ENCODE measurements at regions not wholly inside any gene's neighbourhood (a gene's known extent, or its start where the extent isn't known, plus 50 kb on each side); places are given as distances from the start of the nearest gene placed in this dataset.
"Not testable (repeated sequence)": the region's sequence is repeated elsewhere in the genome, so short reads cannot be mapped to it uniquely, and the experiment has no call there.

DNA sequence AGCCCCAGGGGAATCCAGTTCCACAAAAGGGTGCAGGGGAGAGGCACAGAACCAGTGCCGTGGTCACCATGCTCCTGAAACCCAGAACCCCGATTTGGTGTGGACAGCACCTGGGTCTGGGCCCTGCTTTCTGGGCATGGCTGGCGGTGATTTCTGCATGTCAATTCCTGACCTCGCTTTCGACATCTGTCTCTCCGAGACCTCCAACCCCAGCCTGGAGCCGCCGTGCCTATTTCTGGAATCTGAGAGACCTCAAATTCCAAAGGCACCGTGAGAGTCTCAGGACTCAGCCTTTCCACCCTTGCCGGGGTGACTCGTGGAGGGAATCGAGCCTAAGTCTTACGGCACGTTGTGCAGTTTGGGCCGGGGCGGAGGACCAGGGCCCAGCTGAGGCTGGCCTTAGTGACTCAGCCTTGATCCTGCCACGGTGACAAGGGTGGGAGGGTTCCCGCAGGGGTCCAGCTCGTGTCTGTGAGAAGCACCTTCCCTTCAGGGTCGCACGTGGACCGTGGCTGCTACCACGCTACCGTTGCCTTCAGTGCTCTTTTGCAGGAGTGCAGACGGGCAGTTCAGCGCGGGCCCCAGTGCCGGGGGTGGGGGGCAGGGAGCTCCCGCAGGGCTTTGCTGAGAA, 133.7 kb downstream of the PXDC1 start:
- TF ChIP-seq, protein P1, sequence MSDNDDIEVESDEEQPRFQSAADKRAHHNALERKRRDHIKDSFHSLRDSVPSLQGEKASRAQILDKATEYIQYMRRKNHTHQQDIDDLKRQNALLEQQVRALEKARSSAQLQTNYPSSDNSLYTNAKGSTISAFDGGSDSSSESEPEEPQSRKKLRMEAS (IDR thresholded peaks at IDR 0.05; ENCODE audit: low read depth, low read length), result no peak
- no peak for TF ChIP-seq POLR2A (IDR thresholded peaks at IDR 0.05; ENCODE audit: extremely low read depth, insufficient read length)
- TF ChIP-seq, protein P2, sequence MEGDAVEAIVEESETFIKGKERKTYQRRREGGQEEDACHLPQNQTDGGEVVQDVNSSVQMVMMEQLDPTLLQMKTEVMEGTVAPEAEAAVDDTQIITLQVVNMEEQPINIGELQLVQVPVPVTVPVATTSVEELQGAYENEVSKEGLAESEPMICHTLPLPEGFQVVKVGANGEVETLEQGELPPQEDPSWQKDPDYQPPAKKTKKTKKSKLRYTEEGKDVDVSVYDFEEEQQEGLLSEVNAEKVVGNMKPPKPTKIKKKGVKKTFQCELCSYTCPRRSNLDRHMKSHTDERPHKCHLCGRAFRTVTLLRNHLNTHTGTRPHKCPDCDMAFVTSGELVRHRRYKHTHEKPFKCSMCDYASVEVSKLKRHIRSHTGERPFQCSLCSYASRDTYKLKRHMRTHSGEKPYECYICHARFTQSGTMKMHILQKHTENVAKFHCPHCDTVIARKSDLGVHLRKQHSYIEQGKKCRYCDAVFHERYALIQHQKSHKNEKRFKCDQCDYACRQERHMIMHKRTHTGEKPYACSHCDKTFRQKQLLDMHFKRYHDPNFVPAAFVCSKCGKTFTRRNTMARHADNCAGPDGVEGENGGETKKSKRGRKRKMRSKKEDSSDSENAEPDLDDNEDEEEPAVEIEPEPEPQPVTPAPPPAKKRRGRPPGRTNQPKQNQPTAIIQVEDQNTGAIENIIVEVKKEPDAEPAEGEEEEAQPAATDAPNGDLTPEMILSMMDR (IDR thresholded peaks at IDR 0.05; ENCODE audit: low read depth, low read length), result no peak
- TF ChIP-seq MYC (IDR thresholded peaks at IDR 0.05; ENCODE audit: low read depth, low read length), result no peak
- no peak overlapping the region for H3K4me3 ChIP-seq (ENCODE audit: low read depth, low read length)
- DNase-seq (ENCODE audit: low read depth), result no peak

DNA sequence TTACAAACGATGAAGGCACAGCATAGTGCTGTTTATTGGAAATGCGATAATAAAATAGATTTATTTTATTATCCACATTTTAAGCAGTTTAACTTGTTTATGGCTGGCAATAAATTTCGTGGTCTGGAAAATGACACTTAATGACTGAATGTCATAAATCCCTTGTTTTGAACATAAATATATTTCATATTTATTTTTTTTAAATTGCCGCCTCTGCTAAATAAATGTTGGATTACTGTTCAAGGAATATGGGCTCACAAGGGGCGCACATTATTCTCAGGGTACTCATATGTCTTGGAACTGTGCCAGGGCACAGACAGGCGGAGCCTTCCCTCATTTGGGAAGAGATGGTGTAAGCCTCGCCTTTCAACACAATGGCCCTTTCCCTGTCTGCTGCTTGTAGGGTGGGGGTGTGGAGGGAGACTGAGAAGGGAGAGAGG, 134.3 kb downstream of the PXDC1 start:
- no peak for TF ChIP-seq POLR2A (IDR thresholded peaks at IDR 0.05; ENCODE audit: extremely low read depth, insufficient read length)
- TF ChIP-seq, protein P2 (IDR thresholded peaks at IDR 0.05; ENCODE audit: low read depth, low read length), result no peak
- TF ChIP-seq, protein P1 (IDR thresholded peaks at IDR 0.05; ENCODE audit: low read depth, low read length), result no peak
- no peak for TF ChIP-seq MYC (IDR thresholded peaks at IDR 0.05; ENCODE audit: low read depth, low read length)
- no peak overlapping the region for H3K4me3 ChIP-seq (ENCODE audit: low read depth, low read length)
- DNase-seq (ENCODE audit: low read depth), result no peak

DNA sequence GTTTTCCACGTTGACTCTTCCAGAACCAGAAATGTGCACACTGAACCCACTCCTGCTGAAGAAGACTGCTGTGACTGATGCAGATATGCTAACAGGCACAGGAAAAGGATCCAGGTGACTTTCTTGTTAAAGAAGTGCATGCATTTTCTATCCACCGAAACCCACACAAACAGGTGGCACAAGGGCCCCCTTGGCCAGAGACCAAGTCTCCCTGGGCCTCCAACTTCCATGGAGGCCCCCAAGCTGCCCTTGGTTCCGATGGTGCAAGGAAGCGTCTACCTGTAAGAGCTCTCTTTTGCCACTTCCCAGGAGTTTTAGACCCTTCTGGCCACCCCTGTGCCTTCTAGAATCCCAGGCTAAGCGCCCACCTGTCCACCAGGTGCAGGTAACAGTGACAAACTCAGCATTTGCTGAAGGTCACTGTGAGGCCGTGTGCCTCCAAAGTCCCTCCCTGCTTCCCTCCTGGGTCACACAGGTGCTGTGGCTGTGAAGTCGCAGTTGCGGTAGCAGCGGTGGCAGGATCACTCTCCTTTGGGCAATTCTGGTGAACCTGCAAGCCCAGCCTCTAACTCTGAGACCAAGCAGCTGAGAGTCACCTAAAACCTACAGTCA, 134.8 kb downstream of the PXDC1 start:
- no peak for DNase-seq (ENCODE audit: low read depth)
- TF ChIP-seq, protein P2 (IDR thresholded peaks at IDR 0.05; ENCODE audit: low read depth, low read length), result no peak
- TF ChIP-seq POLR2A (IDR thresholded peaks at IDR 0.05; ENCODE audit: extremely low read depth, insufficient read length), result no peak
- TF ChIP-seq MYC (IDR thresholded peaks at IDR 0.05; ENCODE audit: low read depth, low read length), result no peak
- TF ChIP-seq, protein P1 (IDR thresholded peaks at IDR 0.05; ENCODE audit: low read depth, low read length), result no peak

DNA sequence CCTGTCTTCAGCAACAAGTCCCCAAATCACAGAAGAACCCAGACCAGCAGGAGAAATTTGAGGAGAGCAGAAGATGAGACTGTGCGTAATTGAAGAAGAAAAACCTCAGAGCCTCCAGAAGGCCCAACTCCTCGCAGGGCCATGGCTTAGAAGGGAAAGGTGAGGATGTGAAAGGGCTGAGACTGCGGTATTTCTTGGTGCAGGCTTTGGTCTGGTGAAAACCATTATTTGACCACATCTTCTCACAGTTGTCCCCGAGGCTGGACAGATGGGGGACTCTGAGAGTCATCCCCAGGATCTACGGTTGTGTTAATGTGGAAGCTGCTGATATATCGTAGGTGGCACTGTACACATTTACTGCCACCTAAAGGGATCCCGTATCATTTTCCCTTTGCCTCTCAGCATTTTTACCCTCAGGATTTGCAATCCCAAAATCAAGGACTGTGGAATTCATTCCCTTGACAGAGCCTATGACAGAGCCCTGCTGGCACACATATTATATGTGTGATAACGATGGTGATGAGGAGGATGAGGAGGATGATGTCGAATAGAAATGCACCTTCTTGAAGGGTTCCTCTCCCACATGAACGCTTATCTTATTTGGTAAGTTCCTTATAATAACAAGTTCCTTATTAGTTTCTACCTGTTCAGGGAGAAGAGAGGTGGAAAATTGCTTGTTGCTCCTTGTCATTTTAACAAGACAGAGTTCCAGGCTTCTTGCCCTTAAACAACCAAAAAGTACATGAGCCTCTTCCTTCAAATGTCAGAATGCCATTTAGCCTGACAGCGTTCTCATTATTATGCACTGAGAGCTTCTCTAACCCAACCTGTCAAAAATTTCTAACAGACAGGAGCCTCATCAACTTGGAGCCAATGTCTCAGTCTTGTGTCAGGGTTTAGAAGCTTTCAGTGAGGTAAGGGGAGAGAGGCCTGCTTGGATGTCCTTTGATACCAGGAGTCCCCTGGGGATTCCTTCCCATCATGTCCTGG, 135.8 kb downstream of the PXDC1 start:
- H3K4me3 ChIP-seq (ENCODE audit: low read depth, low read length), result no peak overlapping the region
- DNase-seq (ENCODE audit: low read depth), result no peak
- TF ChIP-seq MYC (IDR thresholded peaks at IDR 0.05; ENCODE audit: low read depth, low read length), result no peak

More for the DNA sequence above, 134.8 kb downstream of the PXDC1 start:
- H3K4me3 ChIP-seq (ENCODE audit: low read depth, low read length), result no peak overlapping the region

DNA sequence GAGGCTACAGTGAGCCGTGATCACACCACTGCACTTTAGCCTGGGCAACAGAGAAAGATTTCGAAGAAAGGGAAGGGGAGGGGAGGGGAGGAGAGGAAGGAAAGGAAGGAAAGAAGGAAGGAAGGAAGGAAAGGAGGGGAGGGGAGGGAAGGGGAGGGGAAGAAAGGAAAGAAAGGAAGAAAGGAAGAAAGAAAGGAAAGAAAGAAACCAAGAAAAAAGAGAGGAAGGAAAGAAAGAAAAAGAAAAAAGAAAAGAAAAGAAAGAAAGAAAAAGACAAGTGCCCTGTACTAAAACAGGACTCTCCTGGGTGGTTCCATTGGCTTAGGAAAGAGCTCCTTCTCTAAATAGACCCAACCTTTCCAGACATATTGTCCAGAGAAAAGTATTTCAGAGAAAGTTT, 136.6 kb downstream of the PXDC1 start:
- TF ChIP-seq, protein P1 (IDR thresholded peaks at IDR 0.05; ENCODE audit: low read depth, low read length), result no peak
- TF ChIP-seq POLR2A (IDR thresholded peaks at IDR 0.05; ENCODE audit: extremely low read depth, insufficient read length) (no peak), MYC (IDR thresholded peaks at IDR 0.05; ENCODE audit: low read depth, low read length) (no peak)
- TF ChIP-seq, protein P2 (IDR thresholded peaks at IDR 0.05; ENCODE audit: low read depth, low read length), result no peak
- DNase-seq (ENCODE audit: low read depth), result no peak
- H3K4me3 ChIP-seq (ENCODE audit: low read depth, low read length), result no peak overlapping the region

DNA sequence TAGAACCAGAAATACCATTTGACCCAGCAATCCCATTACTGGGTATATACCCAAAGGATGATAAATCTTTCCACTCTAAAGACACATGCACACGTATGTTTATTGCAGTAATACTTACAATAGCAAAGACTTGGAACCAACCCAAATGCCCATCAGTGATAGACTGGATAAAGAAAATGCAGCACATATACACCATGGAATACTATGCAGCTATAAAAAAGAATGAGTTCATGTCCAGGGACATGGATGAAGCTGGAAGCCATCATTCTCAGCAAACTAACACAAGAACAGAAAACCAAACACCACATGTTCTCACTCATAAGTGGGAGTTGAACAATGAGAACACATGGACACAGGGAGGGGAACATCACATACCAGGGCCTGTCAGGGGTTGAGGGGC, 137.9 kb downstream of the PXDC1 start:
- not testable (repeated sequence) for DNase-seq (ENCODE audit: low read depth); H3K4me3 ChIP-seq (ENCODE audit: low read depth, low read length)

Measured in NB4 (cell line).